Spleen (tissue), 11 donors: ENCODE measurements at regions not wholly inside any gene's neighbourhood (a gene's known extent, or its start where the extent isn't known, plus 50 kb on each side); places are given as distances from the start of the nearest gene placed in this dataset.
"Not testable (repeated sequence)": the region's sequence is repeated elsewhere in the genome, so short reads cannot be mapped to it uniquely, and the experiment has no call there.

ENCODE experiments used
- DNase-seq: peaks from one replicate; pipeline ENCODE4 v3.0.0-alpha.2; 2020
- H3K27ac ChIP-seq, 8 donors: fragments of 200-600 bp; sonication (generic) in 7 of 8; 1 replicate in 4 of 8; 2 replicates in 4 of 8; pipeline versions ENCODE4 v1.5.0 to v1.8.0; 2016 to 2021; ENCODE audit warnings: inconsistent platforms in 4 of 8, mild to moderate bottlenecking in 4 of 8, moderate library complexity in 1 of 8
- H3K27me3 ChIP-seq, 7 donors: fragments of 200-600 bp; sonication (generic) in 6 of 7; replicated peaks in 1 of 7; 1 replicate in 4 of 7; 2 replicates in 3 of 7; pipeline versions ENCODE4 v1.5.0 to v1.8.0; 2016 to 2021; ENCODE audit warnings: inconsistent platforms in 3 of 7, mild to moderate bottlenecking in 1 of 7
- H3K36me3 ChIP-seq, 6 donors: fragments of 200-600 bp; sonication (generic) in 5 of 6; 1 replicate in 4 of 6; 2 replicates in 2 of 6; pipeline versions ENCODE4 v1.5.0 to v1.8.0; 2016 to 2021; ENCODE audit warnings: inconsistent platforms in 2 of 6
- H3K4me1 ChIP-seq, 6 donors: fragments of 200-600 bp; sonication (generic) in 5 of 6; 1 replicate in 3 of 6; 2 replicates in 3 of 6; pipeline versions ENCODE4 v1.5.0 to v1.8.0; 2016 to 2021; ENCODE audit warnings: inconsistent platforms in 3 of 6
- H3K4me3 ChIP-seq, 8 donors: fragments of 200-600 bp; sonication (generic) in 7 of 8; 1 replicate in 4 of 8; 2 replicates in 4 of 8; pipeline versions ENCODE4 v1.5.0 to v1.8.0; 2016 to 2021; ENCODE audit warnings: inconsistent platforms in 4 of 8, mild to moderate bottlenecking in 4 of 8, moderate library complexity in 2 of 8
- H3K9me3 ChIP-seq, 8 donors: fragments of 200-600 bp; sonication (generic) in 7 of 8; 1 replicate in 4 of 8; 2 replicates in 4 of 8; pipeline versions ENCODE4 v1.5.0 to v1.8.0; 2016 to 2021; ENCODE audit warnings: inconsistent platforms in 4 of 8
- POLR2A ChIP-seq, 3 donors: fragments of 450-650 bp; IDR thresholded peaks; one replicate each; pipeline ENCODE4 v1.5.1; 2017; ENCODE audit warnings: antibody characterized with exemption in 3 of 3, mild to moderate bottlenecking in 1 of 3
- POLR2AphosphoS5 ChIP-seq, 3 donors: sonication (generic); formaldehyde crosslinking; IDR thresholded peaks; one replicate each; pipeline ENCODE4 v1.5.1; 2017; ENCODE audit warnings: antibody characterized with exemption in 3 of 3
- WGBS, 5 donors: extraction: QIAGEN DNeasy Blood & Tissue Kit in 3 of 5; methylation state at CpG; one replicate each; pipeline versions ENCODE4 v1.1.5 to v1.1.7; 2013 to 2018; 5-methylcytosine and 5-hydroxymethylcytosine counted together
- intact Hi-C: fragments of 100-400 bp; cut with DNase I; formaldehyde crosslinking; loops from one replicate; pipeline ENCODE4 v1.15.0; 2023; ENCODE audit warnings: low total_unique reads
- TF ChIP-seq, protein P1 (sequence below), 11 experiments: fragments of 200-600 bp in 7 of 11; fragments of 450-650 bp in 4 of 11; sonication (generic) in 4 of 11; IDR thresholded peaks in 8 of 11; conservative IDR thresholded peaks in 3 of 11; 1 replicate in 7 of 11; 2 replicates in 4 of 11; pipeline versions ENCODE4 v1.4.0 to v1.8.0; 2016 to 2021; ENCODE audit warnings: antibody characterized with exemption in 11 of 11, inconsistent platforms in 4 of 11, mild to moderate bottlenecking in 1 of 11
- donor health status: healthy with polysubstance abuse.
- donor health status: DM: no; HTN: no; CAD: no; lungs with moderate emphysema.
- donor health status: DM: no; HTN: no; CAD: no.
- donor health status: Bipolar disorder and iron deficiency.
- donor health status: healthy.
- donor health status: DM: no; HTN: no; CAD: no.
- donor health status: DM: yes; HTN: yes; CAD: no.

DNA sequence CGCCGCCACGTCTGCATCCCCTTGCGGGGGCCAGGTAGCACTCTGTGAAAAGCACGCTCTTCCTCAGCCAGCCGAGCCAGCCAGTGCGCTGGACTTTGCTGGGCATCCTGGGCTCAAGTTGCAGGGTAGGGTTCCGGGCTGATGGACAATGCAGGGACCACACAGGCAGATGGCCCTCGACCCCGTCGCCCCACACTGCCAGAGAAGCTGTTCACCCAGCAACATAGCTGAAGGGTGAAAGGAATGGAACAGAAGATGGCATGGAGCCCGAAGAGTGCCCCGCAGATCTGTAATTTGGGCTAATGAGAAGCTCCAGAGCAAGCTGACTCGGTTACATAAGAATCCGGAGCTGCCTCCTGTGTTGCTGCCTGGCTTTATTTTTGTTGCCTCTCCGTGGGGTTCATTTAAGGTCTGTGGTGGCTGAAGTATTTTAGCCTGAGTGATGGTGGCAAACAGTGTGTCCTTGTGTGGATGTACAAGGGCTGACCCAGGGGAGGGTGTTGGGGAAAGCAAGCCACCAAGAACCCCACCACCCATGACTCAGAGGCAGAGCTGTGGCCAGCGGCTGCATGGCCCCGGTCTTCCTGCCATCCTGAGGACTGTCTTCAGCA, 105.8 kb downstream of the SOX1 start:
- no peak for DNase-seq
- intact Hi-C loops = no loop called here

DNA sequence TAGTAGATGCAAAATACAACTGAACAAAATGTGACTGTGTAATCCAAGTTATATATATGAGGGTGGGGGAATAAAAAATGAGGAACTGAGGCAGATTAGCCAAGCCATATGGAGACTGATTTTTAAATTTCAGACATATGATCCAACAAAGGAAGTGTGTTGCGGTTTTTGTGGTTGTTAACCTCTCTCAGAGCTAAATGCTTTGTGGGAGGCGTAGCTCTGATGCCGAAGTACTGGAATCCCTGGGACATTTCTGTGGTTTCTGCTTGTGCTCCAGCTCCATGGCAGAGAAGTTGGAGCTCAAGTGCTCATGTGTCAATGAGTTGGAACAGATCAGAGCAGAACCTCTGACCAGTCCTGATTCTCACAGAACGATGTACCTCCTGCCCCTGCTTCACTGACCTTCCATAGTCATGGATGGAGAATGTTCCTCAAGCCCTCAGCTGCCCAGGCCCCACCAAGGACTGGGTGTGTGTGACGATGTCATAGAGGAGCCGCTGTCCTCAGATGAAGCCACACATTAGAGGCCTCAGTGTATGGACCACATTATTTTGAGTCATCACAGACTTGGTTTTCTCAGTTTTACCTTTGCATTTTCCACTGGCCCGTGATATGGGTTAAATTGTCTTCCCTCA, 107.6 kb downstream of the SOX1 start:
- Histone ChIP-seq H3K4me3 (no peak overlapping the region), H3K27ac (no peak overlapping the region), H3K27me3 (peaks cover 0 to 32% (median 0%) of the 10 kb centered on the region in 7 donors), H3K36me3 (no peaks in the 10 kb centered on the region), H3K9me3 (peaks cover 0 to 21% (median 10%) of the 10 kb centered on the region in 8 donors), H3K4me1 (no peaks in the 10 kb centered on the region)
- intact Hi-C loops = no loop called here
- no peak for DNase-seq
- 73 to 77% (median 75%) methylated on average over 7 of the region's 7 CpGs for WGBS, 5 donors
- TF ChIP-seq POLR2AphosphoS5 (IDR thresholded peaks at IDR 0.05) = no peak
- no peak for TF ChIP-seq POLR2A (IDR thresholded peaks at IDR 0.05)
- TF ChIP-seq, protein P1, sequence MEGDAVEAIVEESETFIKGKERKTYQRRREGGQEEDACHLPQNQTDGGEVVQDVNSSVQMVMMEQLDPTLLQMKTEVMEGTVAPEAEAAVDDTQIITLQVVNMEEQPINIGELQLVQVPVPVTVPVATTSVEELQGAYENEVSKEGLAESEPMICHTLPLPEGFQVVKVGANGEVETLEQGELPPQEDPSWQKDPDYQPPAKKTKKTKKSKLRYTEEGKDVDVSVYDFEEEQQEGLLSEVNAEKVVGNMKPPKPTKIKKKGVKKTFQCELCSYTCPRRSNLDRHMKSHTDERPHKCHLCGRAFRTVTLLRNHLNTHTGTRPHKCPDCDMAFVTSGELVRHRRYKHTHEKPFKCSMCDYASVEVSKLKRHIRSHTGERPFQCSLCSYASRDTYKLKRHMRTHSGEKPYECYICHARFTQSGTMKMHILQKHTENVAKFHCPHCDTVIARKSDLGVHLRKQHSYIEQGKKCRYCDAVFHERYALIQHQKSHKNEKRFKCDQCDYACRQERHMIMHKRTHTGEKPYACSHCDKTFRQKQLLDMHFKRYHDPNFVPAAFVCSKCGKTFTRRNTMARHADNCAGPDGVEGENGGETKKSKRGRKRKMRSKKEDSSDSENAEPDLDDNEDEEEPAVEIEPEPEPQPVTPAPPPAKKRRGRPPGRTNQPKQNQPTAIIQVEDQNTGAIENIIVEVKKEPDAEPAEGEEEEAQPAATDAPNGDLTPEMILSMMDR (IDR thresholded peaks at IDR 0.05 in 8 of 11, conservative IDR thresholded peaks at IDR 0.05 in 3 of 11) = no peak

More for the DNA sequence above, 105.8 kb downstream of the SOX1 start:
- no peak overlapping the region for H3K4me3 ChIP-seq
- H3K27ac ChIP-seq = no peak overlapping the region
- peaks cover 0 to 21% (median 10%) of the 10 kb centered on the region in 8 donors for H3K9me3 ChIP-seq
- peaks cover 0 to 21% (median 0%) of the 10 kb centered on the region in 7 donors for H3K27me3 ChIP-seq
- no peaks in the 10 kb centered on the region for H3K36me3 ChIP-seq
- WGBS, 5 donors = 81 to 92% (median 86%) methylated on average over 18 of the region's 18 CpGs
- H3K4me1 ChIP-seq = no peaks in the 10 kb centered on the region
- TF ChIP-seq POLR2A (IDR thresholded peaks at IDR 0.05) = no peak
- TF ChIP-seq POLR2AphosphoS5 (IDR thresholded peaks at IDR 0.05) = no peak
- TF ChIP-seq, protein P1 (IDR thresholded peaks at IDR 0.05 in 8 of 11, conservative IDR thresholded peaks at IDR 0.05 in 3 of 11) = no peak

DNA sequence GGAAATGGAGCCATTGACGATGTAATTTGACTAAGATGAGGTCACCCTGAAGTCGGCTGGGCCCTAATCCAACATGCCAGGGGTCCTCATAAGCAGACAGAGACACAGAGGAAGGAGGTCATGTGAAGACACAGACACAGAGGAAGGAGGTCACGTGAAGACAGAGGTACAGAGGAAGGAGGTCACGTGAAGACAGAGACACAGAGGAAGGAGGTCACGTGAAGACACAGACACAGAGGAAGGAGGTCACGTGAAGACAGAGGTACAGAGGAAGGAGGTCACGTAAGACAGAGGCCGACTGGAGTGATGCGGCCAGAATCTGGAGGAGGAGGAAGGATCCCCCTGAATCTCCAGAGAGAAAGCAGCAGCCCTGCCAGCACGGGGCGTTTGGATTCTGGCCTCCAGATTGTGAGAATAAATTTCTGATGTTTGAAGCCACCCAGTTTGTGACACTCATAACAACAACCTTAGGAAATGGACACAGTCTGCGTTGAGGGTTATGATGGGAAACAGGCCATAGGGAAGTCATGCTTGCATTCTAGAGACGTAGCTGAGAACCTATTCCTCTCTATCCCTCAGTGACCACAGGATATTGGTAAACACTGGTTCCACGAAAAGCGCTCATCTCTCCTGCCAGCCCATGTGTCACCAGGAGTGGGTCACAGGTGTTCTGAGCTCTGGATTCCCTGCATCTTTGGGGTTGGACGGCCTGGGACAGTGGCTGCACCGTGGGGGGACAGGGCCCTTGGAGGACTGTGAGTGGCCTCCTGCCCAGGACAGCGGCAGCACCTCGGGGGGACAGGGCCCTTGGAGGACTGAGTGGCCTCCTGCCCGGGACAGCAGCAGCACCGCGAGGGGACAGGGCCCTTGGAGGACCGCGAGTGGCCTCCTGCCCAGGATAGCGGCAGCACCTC, 108.5 kb downstream of the SOX1 start:
- Histone ChIP-seq H3K4me1 (no peaks in the 10 kb centered on the region), H3K36me3 (no peaks in the 10 kb centered on the region), H3K9me3 (peaks cover 0 to 21% (median 10%) of the 10 kb centered on the region in 8 donors), H3K27ac (no peak overlapping the region), H3K27me3 (peaks cover 0 to 34% (median 0%) of the 10 kb centered on the region in 7 donors), H3K4me3 (no peak overlapping the region)
- DNase-seq = no peak
- intact Hi-C loops = no loop called here
- TF ChIP-seq, protein P1 (IDR thresholded peaks at IDR 0.05 in 8 of 11, conservative IDR thresholded peaks at IDR 0.05 in 3 of 11) = no peak
- TF ChIP-seq POLR2A (IDR thresholded peaks at IDR 0.05) (no peak), POLR2AphosphoS5 (IDR thresholded peaks at IDR 0.05) (no peak)
- 83 to 89% (median 85%) methylated on average over 24 to 25 of the region's 25 CpGs for whole genome bisulfite sequencing, 5 donors

DNA sequence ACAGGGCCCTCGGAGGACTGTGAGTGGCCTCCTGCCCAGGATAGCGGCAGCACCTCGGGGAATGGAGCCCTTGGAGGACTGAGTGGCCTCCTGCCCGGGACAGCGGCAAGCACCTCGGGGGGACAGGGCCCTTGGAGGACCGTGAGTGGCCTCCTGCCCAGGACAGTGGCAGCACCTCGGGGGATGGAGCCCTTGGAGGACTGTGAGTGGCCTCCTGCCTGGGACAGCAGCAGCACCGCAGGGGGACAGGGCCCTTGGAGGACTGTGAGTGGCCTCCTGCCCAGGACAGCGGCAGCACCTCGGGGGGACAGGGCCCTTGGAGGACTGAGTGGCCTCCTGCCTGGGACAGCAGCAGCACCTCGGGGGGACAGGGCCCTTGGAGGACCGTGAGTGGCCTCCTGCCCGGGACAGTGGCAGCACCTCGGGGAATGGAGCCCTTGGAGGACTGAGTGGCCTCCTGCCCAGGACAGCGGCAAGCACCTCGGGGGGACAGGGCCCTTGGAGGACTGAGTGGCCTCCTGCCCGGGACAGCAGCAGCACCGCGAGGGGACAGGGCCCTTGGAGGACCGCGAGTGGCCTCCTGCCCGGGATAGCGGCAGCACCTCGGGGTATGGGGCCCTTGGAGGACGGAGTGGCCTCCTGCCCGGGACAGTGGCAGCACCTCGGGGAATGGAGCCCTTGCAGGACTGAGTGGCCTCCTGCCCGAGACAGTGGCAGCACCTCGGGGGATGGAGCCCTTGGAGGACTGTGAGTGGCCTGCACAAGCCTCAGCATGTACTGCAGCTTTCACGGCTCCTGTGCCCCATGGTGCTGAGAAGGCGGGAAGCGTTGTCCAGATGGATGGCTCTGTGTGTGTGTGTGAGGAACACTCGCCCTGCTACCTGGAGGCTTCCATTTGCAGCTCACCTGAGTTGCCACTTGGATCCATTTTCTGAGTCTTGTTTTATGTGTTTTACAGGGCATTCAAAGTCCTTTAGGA, 109.5 kb downstream of the SOX1 start:
- H3K4me1 ChIP-seq, H3K36me3 ChIP-seq, DNase-seq, H3K4me3 ChIP-seq, H3K27ac ChIP-seq, intact Hi-C loops: not testable (repeated sequence)
- peaks cover 0 to 34% (median 0%) of the 10 kb centered on the region in 7 donors for H3K27me3 ChIP-seq
- H3K9me3 ChIP-seq = peaks cover 0 to 21% (median 10%) of the 10 kb centered on the region in 8 donors
- WGBS, 5 donors = 81 to 93% (median 89%) methylated on average over 28 to 34 of the region's 34 CpGs
